HepG2 (cell line): ENCODE measurements at regions not wholly inside any gene's neighbourhood (a gene's known extent, or its start where the extent isn't known, plus 50 kb on each side); places are given as distances from the start of the nearest gene placed in this dataset.

ENCODE experiments used
- ATAC-seq: fragments of 200-7000 bp; cut with Tn5 transposase; 3 replicates; pipeline ENCODE4 v1.9.1; 2020; ENCODE audit warnings: mild to moderate bottlenecking, moderate library complexity
- BruUV-seq: library from RNA; stranded (reverse); fragments of 400-500 nt; replicated peaks from 2 replicates; lab custom pipeline; 2021; lab: Mats Ljungman, UMichigan
- CTCF ChIA-PET: fragments of 300-600 bp; formaldehyde crosslinking; extraction: SDS; loops from one replicate; lab custom pipeline; 2021; ENCODE audit warnings: low total read pairs, inconsistent platforms, low intra/inter-chr PET ratio; lab: Yijun Ruan, JAX
- POLR2A ChIA-PET: fragments of 350-600 bp; sonication (Branson Sonifier 250); formaldehyde crosslinking; loops from one replicate; lab custom pipeline; 2020; ENCODE audit warnings: antibody characterized with exemption, inconsistent platforms; lab: Yijun Ruan, JAX
- DNase-seq: peaks from one replicate; pipeline ENCODE4 v3.0.0-alpha.2; 2015; ENCODE audit warnings: low spot score
- FAIRE-seq: peaks from 3 replicates; lab custom pipeline; 2011; peaks lifted over from hg19 to GRCh38; lab: Jason Lieb, UNC
- H2AFZ ChIP-seq: one replicate; pipeline ENCODE4 v1.6.1; 2011; ENCODE audit warnings: low read length, inconsistent platforms
- H3K27ac ChIP-seq: fragments of 300-600 bp; 3 replicates; pipeline ENCODE4 v1.8.0; 2011; ENCODE audit warnings: mixed run types, mild to moderate bottlenecking, mixed read lengths, low read length, inconsistent platforms; ENCODE audit not compliant: insufficient read depth; ENCODE audit errors: extremely low read length
- H3K27me3 ChIP-seq, 2 experiments: fragments of 200-600 bp in 1 of 2; 2 replicates in 1 of 2; 3 replicates in 1 of 2; pipeline versions ENCODE4 v1.6.0 to v1.8.0; 2011; ENCODE audit warnings: low read length in 2 of 2, mild to moderate bottlenecking in 2 of 2, moderate library complexity in 2 of 2, inconsistent platforms in 1 of 2; ENCODE audit not compliant: insufficient read depth in 2 of 2, control insufficient read depth in 1 of 2
- H3K36me3 ChIP-seq, 2 experiments: fragments of 200-600 bp in 1 of 2; replicated peaks in 1 of 2; 2 replicates in 1 of 2; 3 replicates in 1 of 2; pipeline versions ENCODE4 v1.5.1 to v1.8.0; 2011; ENCODE audit warnings: low read length in 2 of 2, inconsistent platforms in 1 of 2; ENCODE audit not compliant: insufficient read depth in 2 of 2, control insufficient read depth in 1 of 2
- H3K4me1 ChIP-seq: 2 replicates; pipeline ENCODE4 v1.5.1; 2012; ENCODE audit warnings: low read length, inconsistent platforms; ENCODE audit not compliant: insufficient read depth
- H3K4me2 ChIP-seq: 2 replicates; pipeline ENCODE4 v1.6.0; 2011; ENCODE audit warnings: low read depth, low read length, inconsistent platforms
- H3K4me3 ChIP-seq, 3 experiments: fragments of 200-600 bp in 1 of 3; sonication (generic), shearing (Covaris generic) in 1 of 3; replicated peaks in 1 of 3; 2 replicates each; pipeline ENCODE4 v1.5.1; 2011 to 2016; ENCODE audit warnings: low read length in 3 of 3, inconsistent platforms in 2 of 3, low read depth in 2 of 3, mild to moderate bottlenecking in 2 of 3, control low read depth in 1 of 3, mixed read lengths in 1 of 3; ENCODE audit not compliant: insufficient read depth in 1 of 3
- H3K79me2 ChIP-seq: one replicate; pipeline ENCODE4 v1.6.1; 2011; ENCODE audit warnings: low read length, inconsistent platforms; ENCODE audit not compliant: insufficient read depth
- H3K9ac ChIP-seq: 2 replicates; pipeline ENCODE4 v1.6.0; 2011; ENCODE audit warnings: mild to moderate bottlenecking, low read depth, low read length, inconsistent platforms; ENCODE audit not compliant: insufficient read depth
- H3K9me3 ChIP-seq: 2 replicates; pipeline ENCODE4 v1.5.1; 2012; ENCODE audit warnings: mild to moderate bottlenecking, low read length
- H4K20me1 ChIP-seq: 2 replicates; pipeline ENCODE4 v1.6.0; 2011; ENCODE audit warnings: inconsistent platforms, mild to moderate bottlenecking, low read length, moderate library complexity; ENCODE audit not compliant: insufficient read depth
- CBFB ChIP-seq: sonication (generic); formaldehyde crosslinking; IDR thresholded peaks from 2 replicates; pipeline ENCODE4 v1.4.0; 2020; ENCODE audit warnings: missing genetic modification reagents
- CENPT ChIP-seq: sonication (generic); formaldehyde crosslinking; IDR thresholded peaks from 2 replicates; pipeline ENCODE4 v1.8.0; 2022; ENCODE audit warnings: low read depth, mild to moderate bottlenecking, moderate library complexity, missing genetic modification reagents
- CREB1 ChIP-seq, 2 experiments: fragments of 450-650 bp in 1 of 2; IDR thresholded peaks; 2 replicates each; pipeline ENCODE4 v1.6.1; 2016 to 2017; ENCODE audit warnings: control low read depth in 1 of 2, mild to moderate bottlenecking in 1 of 2, missing compliant biosample characterization in 1 of 2, missing genetic modification characterization in 1 of 2
- KDM6A ChIP-seq: IDR thresholded peaks from 2 replicates; pipeline ENCODE4 v1.6.1; 2016; ENCODE audit warnings: low read depth
- PRDM4 ChIP-seq: sonication (generic); formaldehyde crosslinking; IDR thresholded peaks from 2 replicates; pipeline ENCODE4 v1.9.0; 2021; ENCODE audit warnings: missing genetic modification reagents, borderline replicate concordance
- RFXANK ChIP-seq: IDR thresholded peaks from 2 replicates; pipeline ENCODE4 v1.6.1; 2016
- SMC3 ChIP-seq: IDR thresholded peaks from 2 replicates; pipeline ENCODE4 v1.6.1; 2011; ENCODE audit warnings: low read length, improper control_type of control experiment
- STAG1 ChIP-seq: sonication (generic); formaldehyde crosslinking; IDR thresholded peaks from 2 replicates; pipeline ENCODE4 v1.4.0; 2020; ENCODE audit warnings: missing genetic modification reagents
- ZBTB7B ChIP-seq: sonication (generic); formaldehyde crosslinking; IDR thresholded peaks from 2 replicates; pipeline ENCODE4 v1.4.0; 2020; ENCODE audit warnings: missing genetic modification reagents
- ZNF256 ChIP-seq: sonication (generic); formaldehyde crosslinking; conservative IDR thresholded peaks from 2 replicates; pipeline ENCODE4 v1.4.0; 2020; ENCODE audit warnings: missing genetic modification reagents
- ZNF772 ChIP-seq: sonication (generic); formaldehyde crosslinking; IDR thresholded peaks from 2 replicates; pipeline ENCODE4 v1.5.0; 2020; ENCODE audit warnings: mild to moderate bottlenecking, missing genetic modification reagents
- WGBS: methylation state at CpG from one replicate; pipeline ENCODE4 v1.1.6; 2017; ENCODE audit warnings: low lambda C conversion rate; 5-methylcytosine and 5-hydroxymethylcytosine counted together
- in situ Hi-C: cut with HindIII; loops from 2 replicates; pipeline ENCODE4 v1.10.0; 2017; ENCODE audit warnings: low pct_unique_long_range_greater_than_20kb; ENCODE audit not compliant: extremely low pct_ligation_motif_present
- intact Hi-C: fragments of 100-400 bp; cut with micrococcal nuclease; formaldehyde crosslinking; loops from one replicate; pipeline ENCODE4 v1.10.0; 2022; ENCODE audit not compliant: unreplicated experiment
- TF ChIP-seq, protein P1 (sequence below): sonication (generic); formaldehyde crosslinking; IDR thresholded peaks from 2 replicates; pipeline ENCODE4 v1.5.0; 2020; ENCODE audit warnings: missing genetic modification reagents, mild to moderate bottlenecking, borderline replicate concordance
- TF ChIP-seq, protein P2 (sequence below): sonication (generic); formaldehyde crosslinking; IDR thresholded peaks from 2 replicates; pipeline ENCODE4 v1.5.0; 2020; ENCODE audit warnings: mild to moderate bottlenecking, missing genetic modification reagents
- TF ChIP-seq, protein P3 (sequence below): sonication (generic); formaldehyde crosslinking; IDR thresholded peaks from 2 replicates; pipeline ENCODE4 v1.5.0; 2020; ENCODE audit warnings: mild to moderate bottlenecking, missing genetic modification reagents, moderate library complexity

GRCh38 chr18:2223849-2224248 is 347.5 kb downstream of the METTL4 start:
- ATAC-seq (peak; percentile 52), DNase-seq (peak; percentile 11), FAIRE-seq (no peak)
- Histone ChIP-seq H3K4me1 (no peaks in the 10 kb centered on the region), H3K4me3 (no peak overlapping the region), H3K4me2 (no peak overlapping the region), H3K79me2 (no peaks in the 10 kb centered on the region), H3K36me3 (no peaks in the 10 kb centered on the region), H4K20me1 (no peaks in the 10 kb centered on the region), H3K27me3 (no peaks in the 10 kb centered on the region; a peak in 1 of 5 replicates), H2AFZ (no peak overlapping the region), H3K9ac (no peak overlapping the region), H3K9me3 (no peaks in the 10 kb centered on the region), H3K27ac (no peak overlapping the region)
- ChIA-PET CTCF (interaction anchor here (1.6 to 1.7 kb wide), 2 partner anchors 119 to 638 kb away, joined by 6 to 7 read pairs; no protein-coding TSS in a partner anchor), POLR2A (no interaction called here)
- in situ Hi-C loops (no loop called here), intact Hi-C loops (loop anchor here (1.0 to 10.0 kb wide), 3 partner anchors 119 to 638 kb away; no protein-coding TSS in a partner anchor)
- 14% methylated on average over 2 of the region's 2 CpGs for WGBS
- BruUV-seq = no TSS peak
- TF ChIP-seq CREB1 (IDR thresholded peaks at IDR 0.05) (no peak), CREB1 (CRISPR knock-in tag; IDR thresholded peaks at IDR 0.05) (no peak), SMC3 (0 out of 2 replicates have a peak, but pooled peaks have one; percentile 7), PRDM4 (CRISPR knock-in tag) (no peak), CENPT (CRISPR knock-in tag) (no peak), STAG1 (CRISPR knock-in tag) (peak; percentile 73), ZNF772 (CRISPR knock-in tag) (no peak), ZBTB7B (CRISPR knock-in tag) (no peak), ZNF256 (CRISPR knock-in tag) (no peak), KDM6A (no peak), CBFB (no peak), RFXANK (no peak)
- TF ChIP-seq, protein P1, sequence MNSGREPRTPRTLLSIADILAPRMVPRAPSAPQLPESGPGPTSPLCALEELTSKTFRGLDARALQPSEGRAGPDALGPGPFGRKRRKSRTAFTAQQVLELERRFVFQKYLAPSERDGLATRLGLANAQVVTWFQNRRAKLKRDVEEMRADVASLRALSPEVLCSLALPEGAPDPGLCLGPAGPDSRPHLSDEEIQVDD (CRISPR knock-in tag) = no peak
- TF ChIP-seq, protein P2, sequence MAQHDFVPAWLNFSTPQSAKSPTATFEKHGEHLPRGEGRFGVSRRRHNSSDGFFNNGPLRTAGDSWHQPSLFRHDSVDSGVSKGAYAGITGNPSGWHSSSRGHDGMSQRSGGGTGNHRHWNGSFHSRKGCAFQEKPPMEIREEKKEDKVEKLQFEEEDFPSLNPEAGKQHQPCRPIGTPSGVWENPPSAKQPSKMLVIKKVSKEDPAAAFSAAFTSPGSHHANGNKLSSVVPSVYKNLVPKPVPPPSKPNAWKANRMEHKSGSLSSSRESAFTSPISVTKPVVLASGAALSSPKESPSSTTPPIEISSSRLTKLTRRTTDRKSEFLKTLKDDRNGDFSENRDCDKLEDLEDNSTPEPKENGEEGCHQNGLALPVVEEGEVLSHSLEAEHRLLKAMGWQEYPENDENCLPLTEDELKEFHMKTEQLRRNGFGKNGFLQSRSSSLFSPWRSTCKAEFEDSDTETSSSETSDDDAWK (CRISPR knock-in tag) = no peak
- TF ChIP-seq, protein P3, sequence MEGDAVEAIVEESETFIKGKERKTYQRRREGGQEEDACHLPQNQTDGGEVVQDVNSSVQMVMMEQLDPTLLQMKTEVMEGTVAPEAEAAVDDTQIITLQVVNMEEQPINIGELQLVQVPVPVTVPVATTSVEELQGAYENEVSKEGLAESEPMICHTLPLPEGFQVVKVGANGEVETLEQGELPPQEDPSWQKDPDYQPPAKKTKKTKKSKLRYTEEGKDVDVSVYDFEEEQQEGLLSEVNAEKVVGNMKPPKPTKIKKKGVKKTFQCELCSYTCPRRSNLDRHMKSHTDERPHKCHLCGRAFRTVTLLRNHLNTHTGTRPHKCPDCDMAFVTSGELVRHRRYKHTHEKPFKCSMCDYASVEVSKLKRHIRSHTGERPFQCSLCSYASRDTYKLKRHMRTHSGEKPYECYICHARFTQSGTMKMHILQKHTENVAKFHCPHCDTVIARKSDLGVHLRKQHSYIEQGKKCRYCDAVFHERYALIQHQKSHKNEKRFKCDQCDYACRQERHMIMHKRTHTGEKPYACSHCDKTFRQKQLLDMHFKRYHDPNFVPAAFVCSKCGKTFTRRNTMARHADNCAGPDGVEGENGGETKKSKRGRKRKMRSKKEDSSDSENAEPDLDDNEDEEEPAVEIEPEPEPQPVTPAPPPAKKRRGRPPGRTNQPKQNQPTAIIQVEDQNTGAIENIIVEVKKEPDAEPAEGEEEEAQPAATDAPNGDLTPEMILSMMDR (CRISPR knock-in tag) = peak; percentile 54
- TF ChIP-seq, all 625 proteins: peak for 3
